A673 (cell line): ENCODE measurements at regions not wholly inside any gene's neighbourhood (a gene's known extent, or its start where the extent isn't known, plus 50 kb on each side); places are given as distances from the start of the nearest gene placed in this dataset.
A peak's percentile ranks its signal among the peaks of the same experiment; 100 is the strongest.
"Not testable (repeated sequence)": the region's sequence is repeated elsewhere in the genome, so short reads cannot be mapped to it uniquely, and the experiment has no call there.

Source experiments
- BruUV-seq: library from RNA; stranded (reverse); fragments of 400-500 nt; replicated peaks from 2 replicates; lab custom pipeline; 2021; lab: Mats Ljungman, UMichigan
- CTCF ChIA-PET: fragments of 300-600 bp; sonication (Branson Sonifier 250); formaldehyde crosslinking; loops from one replicate; lab custom pipeline; 2022; ENCODE audit warnings: antibody characterized with exemption; lab: Charles Lee
- POLR2A ChIA-PET: fragments of 300-600 bp; sonication (Branson Sonifier 250); formaldehyde crosslinking; loops from one replicate; lab custom pipeline; 2022; ENCODE audit warnings: antibody characterized with exemption; ENCODE audit not compliant: low non-redundant PET; lab: Charles Lee
- DNase-seq: peaks from one replicate; pipeline ENCODE4 v3.0.0-alpha.2; 2015; ENCODE audit warnings: low spot score
- H3K27ac ChIP-seq: fragments of 200-600 bp; sonication (generic); 2 replicates; pipeline ENCODE4 v1.5.1; 2016; ENCODE audit warnings: mixed run types, low read depth, mild to moderate bottlenecking, mixed read lengths, antibody characterized with exemption, low read length; ENCODE audit not compliant: poor library complexity, severe bottlenecking
- H3K27me3 ChIP-seq: fragments of 200-600 bp; sonication (generic); replicated peaks from 2 replicates; pipeline ENCODE4 v1.6.1; 2017; ENCODE audit warnings: mixed run types, low read depth, mild to moderate bottlenecking, mixed read lengths, antibody characterized with exemption, low read length; ENCODE audit not compliant: insufficient read depth, poor library complexity
- H3K36me3 ChIP-seq: fragments of 200-600 bp; sonication (generic); 2 replicates; pipeline ENCODE4 v1.6.1; 2016; ENCODE audit warnings: mixed run types, mild to moderate bottlenecking, mixed read lengths, antibody characterized with exemption, low read length; ENCODE audit not compliant: insufficient read depth, poor library complexity, severe bottlenecking
- H3K4me1 ChIP-seq: fragments of 200-600 bp; sonication (generic); 2 replicates; pipeline ENCODE4 v1.6.1; 2017; ENCODE audit warnings: mixed run types, mild to moderate bottlenecking, mixed read lengths, antibody characterized with exemption, low read length; ENCODE audit not compliant: insufficient read depth, poor library complexity, severe bottlenecking
- H3K4me3 ChIP-seq: fragments of 200-600 bp; sonication (generic); 2 replicates; pipeline ENCODE4 v1.5.1; 2016; ENCODE audit warnings: low read depth, mixed run types, mild to moderate bottlenecking, mixed read lengths, low read length; ENCODE audit not compliant: poor library complexity, severe bottlenecking
- H3K9me3 ChIP-seq: fragments of 200-600 bp; sonication (generic); 2 replicates; pipeline ENCODE4 v1.6.1; 2016; ENCODE audit warnings: mixed run types, low read depth, mild to moderate bottlenecking, mixed read lengths, antibody characterized with exemption, low read length; ENCODE audit not compliant: poor library complexity, severe bottlenecking
- EZH2 ChIP-seq: fragments of 200-600 bp; sonication (generic); IDR thresholded peaks from 2 replicates; pipeline ENCODE4 v1.6.1; 2017; ENCODE audit warnings: borderline replicate concordance, low read depth, mild to moderate bottlenecking, mixed read lengths, antibody characterized with exemption, low read length; ENCODE audit not compliant: poor library complexity, severe bottlenecking
- intact Hi-C: fragments of 100-400 bp; cut with micrococcal nuclease; formaldehyde crosslinking; loops from one replicate; pipeline ENCODE4 v1.10.0; 2022; ENCODE audit not compliant: unreplicated experiment
- TF ChIP-seq, protein P1 (sequence below): fragments of 300-800, 200-600 bp; sonication (generic); conservative IDR thresholded peaks from 2 replicates; pipeline ENCODE4 v1.5.1; 2017; ENCODE audit warnings: low read depth, mild to moderate bottlenecking, antibody characterized with exemption, low read length, moderate library complexity, mixed read lengths

DNA sequence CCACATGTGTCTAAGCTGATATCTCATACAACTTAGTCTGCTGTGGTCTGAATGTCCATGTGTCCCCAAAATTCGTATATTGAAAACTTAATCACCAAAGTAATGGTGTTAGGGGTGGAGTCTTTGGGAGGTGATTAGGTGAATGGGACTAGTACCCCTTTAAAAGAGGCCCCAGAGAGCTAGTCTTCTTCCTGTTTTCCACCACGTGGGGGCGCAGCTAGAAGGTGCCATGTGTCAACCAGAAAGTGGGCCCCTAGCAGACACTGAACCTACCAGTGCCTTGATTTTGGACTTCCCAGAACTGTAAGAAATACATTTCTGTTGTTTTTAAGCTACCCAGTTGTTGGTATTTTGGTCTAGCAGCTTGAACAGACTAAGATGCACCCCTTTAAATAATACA lies 86.6 kb downstream of the ASB1 start:
- Histone ChIP-seq H3K27ac (no peak overlapping the region), H3K36me3 (no peaks in the 10 kb centered on the region), H3K27me3 (peaks cover 4% of the 10 kb centered on the region), H3K9me3 (peaks cover 6% of the 10 kb centered on the region), H3K4me3 (no peak overlapping the region), H3K4me1 (no peaks in the 10 kb centered on the region)
- no peak for TF ChIP-seq EZH2
- TF ChIP-seq, protein P1, sequence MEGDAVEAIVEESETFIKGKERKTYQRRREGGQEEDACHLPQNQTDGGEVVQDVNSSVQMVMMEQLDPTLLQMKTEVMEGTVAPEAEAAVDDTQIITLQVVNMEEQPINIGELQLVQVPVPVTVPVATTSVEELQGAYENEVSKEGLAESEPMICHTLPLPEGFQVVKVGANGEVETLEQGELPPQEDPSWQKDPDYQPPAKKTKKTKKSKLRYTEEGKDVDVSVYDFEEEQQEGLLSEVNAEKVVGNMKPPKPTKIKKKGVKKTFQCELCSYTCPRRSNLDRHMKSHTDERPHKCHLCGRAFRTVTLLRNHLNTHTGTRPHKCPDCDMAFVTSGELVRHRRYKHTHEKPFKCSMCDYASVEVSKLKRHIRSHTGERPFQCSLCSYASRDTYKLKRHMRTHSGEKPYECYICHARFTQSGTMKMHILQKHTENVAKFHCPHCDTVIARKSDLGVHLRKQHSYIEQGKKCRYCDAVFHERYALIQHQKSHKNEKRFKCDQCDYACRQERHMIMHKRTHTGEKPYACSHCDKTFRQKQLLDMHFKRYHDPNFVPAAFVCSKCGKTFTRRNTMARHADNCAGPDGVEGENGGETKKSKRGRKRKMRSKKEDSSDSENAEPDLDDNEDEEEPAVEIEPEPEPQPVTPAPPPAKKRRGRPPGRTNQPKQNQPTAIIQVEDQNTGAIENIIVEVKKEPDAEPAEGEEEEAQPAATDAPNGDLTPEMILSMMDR, result peak; percentile 78
- ChIA-PET CTCF (interaction anchor here (0.6 to 1.1 kb wide), 3 partner anchors 106 to 1513 kb away, joined by 6 to 13 read pairs (median 6); no protein-coding TSS in a partner anchor), POLR2A (no interaction called here)
- peak; percentile 70 for DNase-seq
- no TSS peak for BruUV-seq
- intact Hi-C loops, result loop anchor here (2.0 kb wide), 1 partner anchor 271 kb away; no protein-coding TSS in a partner anchor

DNA sequence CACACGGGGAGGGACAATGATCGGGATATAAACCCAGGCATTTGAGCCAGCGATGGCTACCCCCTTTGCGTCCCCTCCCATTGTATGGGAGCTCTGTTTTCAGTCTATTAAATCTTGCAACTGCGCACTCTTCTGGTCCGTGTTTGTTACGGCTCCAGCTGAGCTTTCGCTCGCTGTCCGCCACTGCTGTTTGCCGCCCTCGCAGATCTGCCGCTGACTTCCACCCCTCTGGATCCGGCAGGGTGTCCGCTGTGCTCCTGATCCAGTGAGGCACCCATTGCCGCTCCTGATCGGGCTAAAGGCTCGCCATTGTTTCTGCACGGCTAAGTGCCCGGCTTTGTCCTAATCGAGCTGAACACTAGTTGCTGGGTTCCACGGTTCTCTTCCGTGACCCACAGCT lies 87.3 kb downstream of the ASB1 start:
- H3K27me3 ChIP-seq, H3K4me1 ChIP-seq, DNase-seq, H3K27ac ChIP-seq, H3K4me3 ChIP-seq, intact Hi-C loops, POLR2A ChIA-PET, H3K36me3 ChIP-seq, BruUV-seq, H3K9me3 ChIP-seq: not testable (repeated sequence)
- CTCF ChIA-PET, result interaction anchor here (0.6 to 1.1 kb wide), 3 partner anchors 105 to 1512 kb away, joined by 6 to 13 read pairs (median 6); no protein-coding TSS in a partner anchor

DNA sequence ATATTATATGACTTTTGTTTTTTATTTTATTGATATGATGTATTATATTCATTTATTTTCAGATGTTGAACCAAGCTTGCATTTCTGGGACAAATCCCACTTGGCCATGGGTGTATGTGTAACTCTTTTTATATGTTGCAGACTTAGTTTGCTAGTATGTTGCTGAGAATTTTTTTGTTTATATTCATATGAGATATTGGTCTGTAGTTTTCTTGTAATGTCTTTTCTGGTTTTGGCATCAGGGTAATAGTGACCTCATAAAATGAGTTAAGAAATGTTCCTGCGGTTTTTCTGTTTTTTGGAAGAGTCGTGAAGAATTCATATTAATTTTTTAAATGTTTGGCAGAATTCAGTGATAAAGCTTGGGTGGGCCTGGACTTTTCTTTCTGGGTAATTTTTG lies 88.7 kb downstream of the ASB1 start:
- Histone ChIP-seq H3K4me1 (no peaks in the 10 kb centered on the region), H3K27me3 (peaks cover 4% of the 10 kb centered on the region), H3K4me3 (no peak overlapping the region), H3K27ac (no peak overlapping the region), H3K9me3 (peaks cover 6% of the 10 kb centered on the region), H3K36me3 (no peaks in the 10 kb centered on the region)
- intact Hi-C loops, result no loop called here
- no peak for DNase-seq
- BruUV-seq, result no TSS peak
- ChIA-PET CTCF (interaction anchor here (0.9 kb wide), 1 partner anchor 270 kb away, joined by 5 read pairs; no protein-coding TSS in a partner anchor), POLR2A (no interaction called here)
- no peak for TF ChIP-seq EZH2

DNA sequence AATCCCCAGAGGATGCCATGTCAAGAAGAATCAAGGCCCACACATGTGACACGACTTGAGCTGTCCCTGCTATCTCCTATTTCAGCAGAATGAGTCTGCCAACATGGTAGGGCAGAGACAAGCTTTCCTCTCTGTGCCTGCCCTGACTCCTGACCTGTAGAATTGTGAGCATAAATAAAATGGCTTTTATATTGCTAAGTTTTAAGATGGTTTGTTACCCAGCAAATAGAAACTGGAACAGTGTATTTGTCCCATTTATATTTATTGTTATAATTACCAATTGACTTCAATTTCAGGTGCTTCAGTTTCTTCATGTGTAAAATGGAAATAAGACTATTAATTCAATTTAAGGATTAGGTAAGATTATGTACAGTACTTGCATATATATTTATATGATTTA lies 90.5 kb downstream of the ASB1 start:
- no TSS peak for BruUV-seq
- Histone ChIP-seq H3K9me3 (peaks cover 6% of the 10 kb centered on the region), H3K36me3 (no peaks in the 10 kb centered on the region), H3K27ac (no peak overlapping the region), H3K4me3 (no peak overlapping the region), H3K4me1 (no peaks in the 10 kb centered on the region), H3K27me3 (peaks cover 4% of the 10 kb centered on the region)
- no peak for TF ChIP-seq EZH2
- TF ChIP-seq, protein P1, result no peak
- DNase-seq, result no peak
- POLR2A ChIA-PET, result no interaction called here
- intact Hi-C loops, result no loop called here
- CTCF ChIA-PET, result interaction anchor here (0.6 kb wide), 1 partner anchor 258 kb away, joined by 4 read pairs; no protein-coding TSS in a partner anchor
